RWPE2 (cell line): ENCODE measurements at regions not wholly inside any gene's neighbourhood (a gene's known extent, or its start where the extent isn't known, plus 50 kb on each side); places are given as distances from the start of the nearest gene placed in this dataset.

ENCODE experiments used
- ATAC-seq: fragments of 200-7000 bp; cut with Tn5 transposase; 3 replicates; pipeline ENCODE4 v1.9.1; 2021; ENCODE audit warnings: low read depth
- DNase-seq: peaks from one replicate; pipeline ENCODE4 v3.0.0-alpha.2; 2020; ENCODE audit warnings: low spot score
- H3K27ac ChIP-seq: fragments of 450-650 bp; 2 replicates; pipeline ENCODE4 v1.5.1; 2017; ENCODE audit warnings: mild to moderate bottlenecking; ENCODE audit not compliant: poor library complexity, severe bottlenecking
- H3K27me3 ChIP-seq: fragments of 250-450 bp; sonication (Bioruptor Pico); 2 replicates; pipeline ENCODE4 v1.5.1; 2021; ENCODE audit warnings: mild to moderate bottlenecking, moderate library complexity; ENCODE audit not compliant: insufficient read depth, poor library complexity, severe bottlenecking
- H3K36me3 ChIP-seq: fragments of 250-450 bp; sonication (Bioruptor Pico); 2 replicates; pipeline ENCODE4 v1.5.1; 2020; ENCODE audit warnings: low read depth, mild to moderate bottlenecking, moderate library complexity
- H3K4me1 ChIP-seq: fragments of 250-450 bp; sonication (Bioruptor Pico); 2 replicates; pipeline ENCODE4 v1.5.1; 2021; ENCODE audit warnings: mild to moderate bottlenecking, moderate library complexity; ENCODE audit not compliant: insufficient read depth, poor library complexity, severe bottlenecking
- H3K4me3 ChIP-seq: fragments of 250-450 bp; sonication (Bioruptor Pico); 2 replicates; pipeline ENCODE4 v1.5.1; 2021; ENCODE audit warnings: mild to moderate bottlenecking, moderate library complexity; ENCODE audit not compliant: severe bottlenecking
- H3K9me3 ChIP-seq: fragments of 250-450 bp; sonication (Bioruptor Pico); 2 replicates; pipeline ENCODE4 v1.5.1; 2021; ENCODE audit warnings: mild to moderate bottlenecking, moderate library complexity; ENCODE audit not compliant: severe bottlenecking
- CTCF ChIP-seq: fragments of 450-650 bp; IDR thresholded peaks from one replicate; pipeline ENCODE4 v1.5.1; 2017; ENCODE audit warnings: mild to moderate bottlenecking, moderate library complexity; ENCODE audit not compliant: poor library complexity, severe bottlenecking

- Histone ChIP-seq H3K9me3 (no peaks in the 10 kb centered on the region), H3K27me3 (no peaks in the 10 kb centered on the region), H3K27ac (no peak overlapping the region), H3K4me3 (no peak overlapping the region), H3K36me3 (no peaks in the 10 kb centered on the region), H3K4me1 (peaks cover 3% of the 10 kb centered on the region)
- no peak for TF ChIP-seq CTCF
- ATAC-seq (no peak), DNase-seq (no peak)
Observed at GRCh38 chr13:76459863-76460262, 426.3 kb downstream of the KCTD12 start.

GRCh38 chr13:76455960-76456359 lies 430.2 kb downstream of the KCTD12 start:
- no peaks in the 10 kb centered on the region for H3K36me3 ChIP-seq
- no peak for TF ChIP-seq CTCF
- no peak for DNase-seq
- H3K27ac ChIP-seq = no peak overlapping the region
- H3K4me1 ChIP-seq = no peaks in the 10 kb centered on the region
- H3K9me3 ChIP-seq = no peaks in the 10 kb centered on the region
- no peak for ATAC-seq
- H3K4me3 ChIP-seq = no peak overlapping the region
- no peaks in the 10 kb centered on the region for H3K27me3 ChIP-seq

- Histone ChIP-seq H3K9me3 (no peaks in the 10 kb centered on the region), H3K27ac (no peak overlapping the region), H3K27me3 (no peaks in the 10 kb centered on the region), H3K4me1 (no peaks in the 10 kb centered on the region), H3K4me3 (no peak overlapping the region), H3K36me3 (no peaks in the 10 kb centered on the region)
- no peak for DNase-seq
- ATAC-seq = no peak
- no peak for TF ChIP-seq CTCF
Observed at GRCh38 chr13:76454991-76455390, 431.2 kb downstream of the KCTD12 start.

- no peak for DNase-seq
- H3K36me3 ChIP-seq = no peaks in the 10 kb centered on the region
- no peak overlapping the region for H3K4me3 ChIP-seq
- no peak overlapping the region for H3K27ac ChIP-seq
- H3K27me3 ChIP-seq = no peaks in the 10 kb centered on the region
- H3K9me3 ChIP-seq = no peaks in the 10 kb centered on the region
- TF ChIP-seq CTCF = no peak
- H3K4me1 ChIP-seq = no peaks in the 10 kb centered on the region
- no peak for ATAC-seq
Observed at GRCh38 chr13:76449716-76450115, 436.5 kb downstream of the KCTD12 start.

GRCh38 chr13:76446191-76446590 lies 440.0 kb downstream of the KCTD12 start:
- Histone ChIP-seq H3K4me1 (no peaks in the 10 kb centered on the region), H3K4me3 (no peak overlapping the region), H3K27ac (no peak overlapping the region), H3K9me3 (no peaks in the 10 kb centered on the region), H3K36me3 (no peaks in the 10 kb centered on the region), H3K27me3 (no peaks in the 10 kb centered on the region)
- DNase-seq (no peak), ATAC-seq (no peak)
- TF ChIP-seq CTCF = no peak
